GM12872 (cell line): ENCODE measurements at regions not wholly inside any gene's neighbourhood (a gene's known extent, or its start where the extent isn't known, plus 50 kb on each side); places are given as distances from the start of the nearest gene placed in this dataset.
A peak's percentile ranks its signal among the peaks of the same experiment; 100 is the strongest.

ENCODE experiments used
- CTCF ChIP-seq: IDR thresholded peaks from 3 replicates; pipeline ENCODE4 v1.5.1; 2011; ENCODE audit warnings: low read depth, mild to moderate bottlenecking, low read length, moderate library complexity; ENCODE audit not compliant: insufficient read depth

- no peak for TF ChIP-seq CTCF
Observed at GRCh38 chr6:2534406-2535042, 216.2 kb downstream of the MYLK4 start.

- TF ChIP-seq CTCF, result no peak
Observed at GRCh38 chr6:2531426-2532215, 219.1 kb downstream of the MYLK4 start.

- TF ChIP-seq CTCF, result no peak
Observed at GRCh38 chr6:2529211-2529719, 221.5 kb downstream of the MYLK4 start.

GRCh38 chr6:2528156-2528555, 222.6 kb downstream of the MYLK4 start:
- TF ChIP-seq CTCF, result no peak

- no peak for TF ChIP-seq CTCF
Observed at GRCh38 chr6:2526766-2527165, 224.0 kb downstream of the MYLK4 start.

- TF ChIP-seq CTCF, result peak; percentile 45; the same call in 2 of the 3 replicates
Observed at GRCh38 chr6:2524090-2524489, 226.6 kb downstream of the MYLK4 start.

- TF ChIP-seq CTCF, result no peak
Observed at GRCh38 chr6:2523061-2523460, 227.7 kb downstream of the MYLK4 start.
